Right forelimb (tissue), 1 donor: ENCODE measurements at regions not wholly inside any gene's neighbourhood (a gene's known extent, or its start where the extent isn't known, plus 50 kb on each side); places are given as distances from the start of the nearest gene placed in this dataset.

Experiments used
- DNase-seq: peaks from one replicate; pipeline ENCODE4 v3.0.0-alpha.2; 2018

DNA sequence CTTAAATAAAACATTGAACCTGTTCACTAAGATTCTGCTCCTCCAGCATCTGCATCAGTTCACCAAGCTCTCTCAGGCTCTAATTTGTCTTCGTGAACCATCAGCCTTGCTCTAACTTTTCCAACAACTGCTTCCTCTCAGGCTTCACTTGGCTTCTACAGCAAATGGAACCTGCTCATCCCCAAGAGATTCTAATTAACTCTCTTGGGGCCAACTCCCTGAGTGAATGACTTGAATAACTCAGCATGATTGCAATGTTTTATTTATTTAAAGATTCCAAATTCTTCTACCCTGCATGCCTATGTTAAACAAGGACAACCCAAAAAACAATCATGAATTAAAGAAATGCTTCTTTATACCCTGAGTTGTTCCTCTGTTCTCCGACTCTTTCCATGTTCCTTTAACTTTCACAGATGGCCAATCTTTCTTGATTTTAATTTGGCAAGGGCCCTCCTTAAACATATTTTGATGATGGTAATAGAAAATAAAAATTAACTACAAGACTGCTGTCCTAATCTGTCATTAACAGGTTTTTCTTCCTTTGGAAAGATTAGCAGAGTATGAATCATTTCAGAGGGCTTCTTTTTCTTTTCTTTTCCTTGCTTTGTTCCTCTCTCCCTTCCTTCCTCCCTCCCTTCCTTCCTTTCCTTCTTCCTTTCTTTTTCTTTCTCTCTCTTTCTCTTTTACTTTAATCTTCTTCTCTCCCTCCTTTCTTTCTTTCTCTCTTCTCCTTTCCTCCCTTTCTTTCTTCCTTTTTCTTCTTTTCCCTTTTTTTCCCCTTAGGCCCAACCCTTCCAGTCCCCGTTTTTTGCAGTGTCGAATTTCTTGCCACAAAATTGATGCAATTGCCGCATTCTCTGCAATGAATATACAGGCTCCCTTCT, 195.0 kb upstream of the RHOBTB1 start:
- no peak for DNase-seq

DNA sequence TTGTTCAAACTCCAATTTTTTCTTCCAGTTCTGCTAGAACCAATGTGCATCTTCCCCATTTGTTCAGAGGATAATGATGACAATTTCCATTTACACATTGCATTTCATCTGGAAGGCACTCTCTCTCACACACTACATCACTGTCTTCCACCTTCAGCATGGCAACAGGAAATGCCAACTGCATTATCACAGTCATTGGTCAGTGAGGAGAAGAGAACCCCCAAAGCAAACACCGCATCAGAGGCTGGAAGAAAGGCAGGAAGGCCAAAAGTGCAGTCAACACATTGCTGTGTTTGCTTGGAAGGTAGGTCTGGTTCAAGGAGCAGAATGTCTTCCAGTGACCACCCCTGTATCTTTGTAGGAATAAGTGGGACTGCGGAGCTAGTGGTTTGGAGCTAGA, 192.2 kb upstream of the RHOBTB1 start:
- no peak for DNase-seq

DNA sequence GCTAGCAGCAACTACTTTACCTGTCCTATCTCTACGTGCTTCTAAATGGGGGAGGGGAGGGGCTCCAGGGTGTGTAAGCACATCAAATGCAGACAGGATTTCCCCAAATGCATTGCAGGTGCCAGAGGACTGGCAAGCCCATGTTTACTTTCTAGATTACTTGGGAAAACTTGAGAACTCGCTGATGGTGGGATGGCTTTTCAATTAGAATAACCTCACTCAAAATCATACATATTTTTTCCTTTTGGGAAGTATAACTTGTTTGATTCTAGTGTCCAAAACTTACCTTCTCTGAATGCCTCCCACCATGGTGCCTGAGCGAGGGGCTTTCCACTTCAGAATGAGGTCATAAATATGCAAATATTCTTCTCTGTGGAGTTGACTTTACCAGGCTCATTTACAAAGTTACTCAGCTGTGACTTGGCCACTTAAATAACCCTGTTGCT, 191.3 kb upstream of the RHOBTB1 start:
- no peak for DNase-seq

DNA sequence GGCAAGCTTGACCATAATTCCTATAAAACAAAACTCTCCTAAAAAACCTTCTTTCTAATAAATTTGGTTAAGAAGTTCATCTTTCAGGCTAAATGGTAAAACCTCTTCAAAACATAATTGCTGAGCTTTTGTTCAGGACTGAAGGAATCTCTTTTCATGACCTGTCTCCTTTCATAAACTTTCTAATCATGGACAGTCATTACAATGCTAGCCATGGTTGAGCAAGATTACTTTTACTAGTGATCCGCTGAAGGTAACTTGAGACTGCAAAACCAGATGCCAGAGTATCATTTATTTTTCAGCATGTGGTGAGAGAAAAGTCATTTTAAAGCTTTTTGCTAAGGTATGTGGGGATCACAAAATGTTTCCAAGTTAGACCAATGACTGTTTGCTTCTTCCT, 186.4 kb upstream of the RHOBTB1 start:
- no peak for DNase-seq

DNA sequence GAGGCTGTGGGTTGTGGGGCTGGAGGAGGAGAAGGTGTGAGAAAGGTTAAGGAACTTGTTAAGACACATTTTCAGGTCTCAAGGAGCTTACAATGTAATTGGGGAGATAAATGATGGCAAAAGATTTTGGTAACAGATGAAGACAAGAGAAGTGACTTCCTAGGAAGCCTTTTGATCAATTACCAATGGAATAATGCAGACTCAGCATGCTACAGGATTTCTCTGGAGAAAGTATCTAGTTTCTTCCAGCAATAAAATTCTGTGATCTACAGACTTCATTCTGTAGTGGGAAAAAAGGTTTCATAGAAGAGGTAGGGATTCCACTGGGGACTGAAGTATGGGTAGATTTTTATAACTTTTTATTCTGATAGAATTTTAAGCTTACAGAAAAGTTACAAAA, 184.2 kb upstream of the RHOBTB1 start:
- DNase-seq = no peak

DNA sequence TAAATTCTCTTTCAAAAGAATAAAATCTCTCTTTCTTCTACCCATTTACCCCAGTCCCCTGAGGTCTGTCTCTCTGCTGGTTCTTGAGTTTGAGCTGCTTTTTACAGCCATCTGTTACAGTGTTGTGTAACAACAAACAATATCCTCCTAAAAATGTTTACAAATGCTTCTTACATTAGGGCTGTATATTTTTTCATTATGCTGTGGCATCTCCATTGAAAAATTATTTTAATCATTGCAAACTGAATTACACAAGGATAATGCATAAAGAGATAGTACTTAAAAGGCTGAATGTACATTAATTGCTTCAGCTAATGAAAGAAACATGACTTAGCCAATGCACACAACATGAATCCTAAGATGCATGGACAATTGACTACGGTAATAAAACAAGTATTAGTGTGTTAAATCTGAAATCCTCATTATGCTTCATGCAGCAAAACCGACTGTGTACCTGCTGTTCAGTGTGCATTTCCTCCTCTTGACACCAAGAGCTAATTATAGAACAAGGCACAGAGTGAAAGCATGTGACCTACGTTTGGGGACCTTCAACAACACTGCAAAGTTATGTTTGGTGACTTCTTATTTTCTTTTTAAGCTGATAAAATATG, 181.7 kb upstream of the RHOBTB1 start:
- DNase-seq = no peak

DNA sequence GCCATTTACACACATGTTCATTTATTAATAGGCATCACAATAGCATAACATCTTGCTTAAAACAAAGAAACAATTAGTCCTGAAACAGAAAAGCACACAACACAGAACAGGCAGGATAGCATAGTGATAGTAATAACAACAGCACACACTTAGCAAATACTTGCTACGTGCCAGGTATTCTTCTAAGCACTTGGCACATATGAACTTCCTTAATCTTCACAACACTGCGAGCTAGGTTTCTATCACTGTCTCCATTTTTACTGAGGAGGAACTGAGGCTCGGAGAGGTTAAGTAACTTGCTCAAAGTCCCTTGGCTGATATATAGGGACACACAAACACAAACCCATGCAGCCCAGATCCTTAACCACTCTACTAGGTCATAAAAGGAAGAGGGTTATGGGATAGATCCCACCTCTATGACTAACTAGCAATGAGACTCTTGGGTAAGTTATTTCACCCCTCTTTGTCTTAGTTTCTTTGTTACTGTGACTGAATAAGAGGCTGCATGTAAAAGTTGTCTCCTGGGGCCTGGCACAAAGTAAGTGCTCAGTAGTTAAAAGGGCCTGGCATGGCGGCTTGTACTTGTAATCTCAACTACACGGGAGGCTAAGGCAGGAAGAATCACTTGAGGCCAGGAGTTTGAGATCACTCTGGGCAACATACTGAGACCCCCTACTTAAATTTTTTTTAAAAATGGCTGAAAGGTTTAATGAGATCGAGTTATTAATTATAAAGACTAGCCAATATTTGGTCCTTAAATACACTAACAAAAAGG, 181.0 kb upstream of the RHOBTB1 start:
- no peak for DNase-seq

DNA sequence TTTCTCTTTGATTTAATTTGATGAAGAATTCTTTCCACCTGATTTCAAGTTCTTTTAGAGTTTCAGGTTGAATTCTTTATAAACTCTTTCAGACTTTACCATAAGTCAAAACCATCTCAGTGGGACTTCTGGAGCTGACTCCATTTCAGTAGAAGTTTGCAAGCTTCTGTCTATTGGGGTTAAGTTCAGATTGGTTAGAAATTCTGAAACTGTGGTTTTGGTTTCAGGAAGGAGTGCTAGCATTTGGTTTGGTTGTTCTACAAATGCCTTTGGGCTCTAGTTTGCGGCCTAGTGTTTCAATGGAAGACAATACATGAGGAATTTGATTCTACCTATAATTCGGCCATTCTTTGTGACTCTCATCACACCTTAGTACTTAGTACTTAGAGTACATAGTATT, 176.8 kb upstream of the RHOBTB1 start:
- no peak for DNase-seq

DNA sequence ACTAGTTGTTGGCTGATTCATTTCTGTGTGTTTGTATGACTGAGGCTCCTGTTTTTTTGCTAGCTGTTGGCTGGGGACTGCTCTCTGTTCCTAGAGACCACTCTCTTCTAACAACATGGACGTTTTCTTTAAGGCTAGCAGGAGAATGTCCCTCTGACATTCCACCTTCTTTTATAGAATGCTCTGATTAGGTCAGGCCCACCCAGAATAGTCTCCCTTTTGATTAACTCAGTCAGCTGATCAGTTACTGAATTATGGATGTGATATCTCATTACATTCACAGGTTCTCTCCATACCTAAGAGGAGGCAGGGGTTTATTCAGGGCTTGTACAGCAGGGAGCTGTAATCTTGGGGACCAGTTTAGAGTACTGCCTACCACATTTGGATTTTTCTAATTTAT, 175.6 kb upstream of the RHOBTB1 start:
- DNase-seq = no peak

DNA sequence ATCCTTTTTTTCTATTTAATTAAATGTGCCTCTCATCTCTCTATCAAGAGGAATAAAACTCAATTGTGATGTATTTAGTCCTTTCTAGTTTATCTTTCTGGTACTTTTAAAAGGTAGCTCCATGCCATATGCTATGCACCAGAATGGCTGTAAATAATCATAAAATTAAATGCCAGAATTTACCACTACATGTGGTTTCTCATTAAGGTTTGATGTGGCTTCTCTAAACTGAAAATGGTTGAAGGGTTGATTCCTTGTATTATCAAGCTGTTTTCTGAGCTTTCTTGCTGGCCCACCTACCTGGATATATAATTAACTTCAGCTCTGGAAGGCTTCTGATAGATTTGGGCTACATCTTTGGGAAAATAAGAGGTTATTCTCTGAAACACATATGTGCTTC, 171.9 kb upstream of the RHOBTB1 start:
- no peak for DNase-seq

DNA sequence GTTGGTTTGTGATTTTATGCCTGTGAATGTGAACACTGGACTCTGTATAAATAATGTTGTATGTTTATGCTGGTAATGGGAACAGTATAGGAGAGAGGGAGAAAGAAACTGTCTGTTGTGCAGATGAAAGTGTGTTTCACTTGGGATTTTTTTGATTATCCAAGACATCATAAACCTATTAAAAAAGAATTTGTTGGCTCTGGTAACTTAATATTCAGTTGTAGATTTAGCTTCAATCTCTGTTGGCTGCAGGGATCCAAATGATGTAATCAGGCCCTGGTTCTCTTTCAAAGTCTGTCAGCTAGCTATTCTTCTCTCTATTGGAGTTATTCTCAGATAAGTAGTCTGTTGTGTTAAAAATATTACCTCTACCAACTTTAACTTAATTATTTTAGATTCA, 168.8 kb upstream of the RHOBTB1 start:
- DNase-seq = no peak

DNA sequence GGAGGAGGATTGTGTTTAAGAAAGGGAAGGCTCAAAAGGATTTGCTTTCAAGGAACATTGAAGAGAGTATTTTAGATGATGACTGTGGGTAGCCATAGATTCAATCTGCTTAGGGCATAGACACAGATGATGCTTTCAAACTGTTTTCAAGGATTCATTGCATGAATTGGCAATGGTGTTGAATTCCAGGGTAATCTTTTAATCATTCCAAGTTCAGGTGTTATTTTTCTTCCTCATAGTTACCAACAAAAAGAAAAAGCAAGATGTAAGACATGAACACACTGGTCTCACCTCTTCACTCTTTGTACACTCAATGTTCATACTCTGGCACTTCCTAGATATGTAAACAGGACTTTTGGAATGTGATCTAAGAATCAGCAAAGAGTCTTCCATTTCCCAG, 167.0 kb upstream of the RHOBTB1 start:
- no peak for DNase-seq

DNA sequence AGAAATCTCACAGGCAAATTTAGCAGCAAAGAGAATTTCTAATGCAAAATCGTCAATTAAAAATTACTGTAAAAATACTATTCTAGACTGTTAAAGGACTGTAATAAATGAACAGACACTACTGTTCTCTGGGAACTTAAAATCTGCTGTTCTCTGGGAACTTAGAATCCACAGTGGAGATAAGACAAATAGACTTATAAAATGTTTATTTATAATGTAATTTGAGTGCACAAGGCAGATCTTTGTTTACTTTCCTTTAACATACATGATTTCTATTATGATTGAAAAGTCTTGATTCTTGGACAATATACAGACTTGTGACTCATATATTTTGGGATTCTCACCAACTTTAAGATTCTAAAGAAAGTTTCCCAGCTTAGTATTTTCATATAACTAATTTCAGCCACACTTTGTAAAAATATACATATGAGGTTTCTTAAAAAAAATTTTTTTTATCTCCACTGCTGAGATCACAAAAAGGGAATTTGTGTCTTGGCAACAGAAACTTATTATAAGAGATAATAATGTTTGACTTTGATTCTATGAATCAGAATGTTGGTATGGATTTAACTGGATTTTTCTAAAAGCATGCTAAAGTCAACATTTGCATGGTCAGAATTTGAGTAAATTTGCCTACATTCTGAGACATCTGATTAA, 166.3 kb upstream of the RHOBTB1 start:
- no peak for DNase-seq

DNA sequence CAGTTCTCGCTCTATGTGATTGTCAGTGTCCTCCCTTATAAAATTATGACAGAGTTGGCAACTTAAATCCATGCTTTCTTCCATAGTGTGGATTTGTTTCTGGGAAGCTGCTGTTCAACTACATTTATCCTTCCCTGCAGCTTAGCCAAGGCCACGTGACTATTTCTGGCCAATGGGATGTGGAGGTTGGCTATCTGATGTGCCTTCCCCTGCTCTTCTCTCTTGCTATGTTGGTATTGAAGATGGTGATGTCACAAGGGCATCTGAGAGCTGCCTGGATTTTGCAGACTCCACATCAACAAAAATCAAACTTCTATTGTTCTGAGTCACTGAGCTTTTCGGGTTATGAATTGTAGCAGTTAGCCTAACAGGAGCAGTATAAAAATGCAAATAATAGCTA, 164.9 kb upstream of the RHOBTB1 start:
- DNase-seq = no peak

DNA sequence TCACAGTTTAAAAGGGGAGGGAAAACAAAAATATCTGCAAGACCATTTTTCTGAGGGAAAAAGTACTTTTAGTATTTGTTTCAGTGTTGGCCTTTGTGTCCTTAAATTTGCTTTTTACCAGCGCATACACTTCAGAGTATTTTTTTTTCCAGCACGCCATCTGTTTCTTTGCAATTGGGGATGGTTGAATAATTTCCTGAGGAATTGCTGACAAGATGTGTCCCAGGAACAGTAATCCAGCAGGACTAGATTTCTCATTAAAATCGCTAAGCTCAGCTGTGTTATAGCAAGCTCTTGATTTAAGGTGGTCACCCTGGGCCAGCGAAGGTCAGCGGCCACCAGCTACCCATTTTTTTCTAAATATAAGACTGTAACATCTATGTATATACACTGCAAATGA, 156.9 kb upstream of the RHOBTB1 start:
- DNase-seq = no peak

DNA sequence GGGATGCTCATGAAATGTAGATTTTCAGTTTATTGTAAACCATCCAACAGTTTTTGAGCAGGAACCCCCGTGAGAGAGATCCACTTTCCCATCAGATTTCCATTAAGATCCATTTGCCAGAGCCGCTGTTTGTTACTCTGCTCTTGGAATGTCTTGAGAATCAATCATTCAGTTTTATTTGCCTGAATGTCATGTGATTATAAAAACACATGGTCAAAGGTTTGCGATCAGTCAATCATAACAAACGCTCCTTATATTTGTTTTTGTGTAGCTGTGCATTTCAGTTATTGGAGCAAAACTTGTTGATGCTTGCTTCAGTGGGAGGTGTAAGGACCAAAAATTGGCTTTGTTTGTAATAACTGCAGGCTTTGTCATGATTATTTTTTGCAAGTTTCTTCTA, 155.8 kb upstream of the RHOBTB1 start:
- no peak for DNase-seq

DNA sequence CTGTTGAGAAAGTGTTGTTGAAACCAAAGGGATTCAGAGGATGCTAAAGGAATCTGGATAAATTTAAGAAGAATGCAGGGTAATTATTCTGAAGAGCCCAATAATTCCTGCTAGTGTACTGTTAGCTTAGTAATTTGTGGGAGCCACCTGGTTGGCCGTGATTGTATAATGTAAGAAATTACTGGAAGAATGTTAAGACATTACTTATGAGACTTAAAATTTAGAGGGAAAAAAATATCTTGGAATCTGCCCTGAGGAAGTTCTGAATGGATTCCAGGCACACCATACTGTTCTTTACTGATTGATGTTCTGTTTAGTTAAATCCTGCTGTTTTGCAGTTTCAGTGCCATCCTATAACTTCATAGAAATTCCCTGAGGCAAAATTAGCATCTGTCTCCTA, 155.0 kb upstream of the RHOBTB1 start:
- DNase-seq = no peak

DNA sequence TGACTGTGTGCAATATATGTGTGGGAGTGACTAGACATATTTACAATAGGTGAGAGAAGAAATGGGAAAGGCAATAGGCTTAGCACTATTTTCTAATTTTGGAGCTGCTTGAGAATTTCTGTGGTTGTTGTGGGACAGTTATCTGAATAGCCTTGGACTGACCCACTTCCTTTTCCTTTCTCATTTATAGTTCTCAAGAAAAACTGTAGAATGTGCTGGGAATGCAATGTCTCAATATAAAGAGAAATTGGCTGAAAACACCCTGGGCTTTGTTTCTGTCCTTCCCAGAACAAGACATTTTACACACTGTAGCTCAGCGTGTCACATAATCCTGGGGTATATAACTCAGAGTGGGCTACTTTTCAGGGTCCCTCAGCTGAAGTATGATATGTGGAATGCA, 153.0 kb upstream of the RHOBTB1 start:
- DNase-seq = no peak

DNA sequence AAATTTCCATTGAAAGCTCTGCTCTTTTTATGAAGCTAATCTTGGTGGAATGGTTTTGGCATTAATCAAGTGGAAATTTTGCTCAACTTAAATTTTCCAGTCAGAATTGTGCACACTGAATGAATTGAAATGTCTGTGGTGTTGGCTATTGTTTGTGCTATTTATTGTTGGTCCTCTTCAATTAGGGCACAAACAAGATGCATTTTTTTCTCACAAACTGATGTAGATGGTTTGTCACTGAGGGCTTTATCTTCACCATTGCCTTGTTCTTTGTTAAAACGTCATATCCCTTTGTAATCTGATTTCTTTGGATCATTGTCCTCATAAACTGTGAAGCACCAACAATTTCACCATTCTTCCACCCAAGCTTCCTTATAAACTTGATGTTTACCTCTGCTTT, 152.1 kb upstream of the RHOBTB1 start:
- no peak for DNase-seq

DNA sequence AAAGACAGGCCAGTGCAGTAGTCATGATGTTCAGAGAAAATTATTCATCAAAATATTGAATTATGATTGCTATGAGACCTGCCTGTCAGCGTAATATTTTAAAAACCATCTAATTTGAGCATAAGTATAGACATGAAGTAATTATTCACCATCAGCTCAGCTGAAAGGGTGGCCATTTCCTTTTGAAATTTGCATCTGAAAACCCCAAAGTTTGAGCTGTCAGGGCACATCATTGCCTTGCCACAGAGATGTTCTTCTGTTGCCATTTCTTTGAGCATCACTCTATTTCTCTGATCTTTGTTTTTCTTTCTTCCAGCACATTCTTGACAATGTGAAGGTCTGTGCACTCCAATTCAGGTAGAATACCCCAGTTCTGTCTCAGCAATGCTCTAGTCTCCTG, 147.5 kb upstream of the RHOBTB1 start:
- DNase-seq = no peak

DNA sequence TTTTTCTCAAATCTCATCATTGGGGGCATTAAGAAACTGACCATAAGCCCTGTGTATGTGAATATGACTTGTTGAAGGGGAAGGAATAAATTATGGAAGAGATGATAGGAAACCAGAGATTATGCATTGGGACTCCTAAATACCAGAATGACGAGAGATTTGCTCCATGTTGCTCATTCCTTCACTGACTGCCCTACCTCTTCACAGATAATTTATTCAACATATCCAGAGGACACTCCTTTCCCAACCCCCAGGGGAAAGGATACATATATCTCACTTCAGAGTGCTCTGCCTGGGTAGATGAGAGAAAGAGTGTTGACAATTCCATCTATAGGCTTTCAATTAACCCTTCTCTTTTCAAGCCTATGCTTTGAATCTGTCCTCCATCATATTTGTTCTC, 145.3 kb upstream of the RHOBTB1 start:
- no peak for DNase-seq

DNA sequence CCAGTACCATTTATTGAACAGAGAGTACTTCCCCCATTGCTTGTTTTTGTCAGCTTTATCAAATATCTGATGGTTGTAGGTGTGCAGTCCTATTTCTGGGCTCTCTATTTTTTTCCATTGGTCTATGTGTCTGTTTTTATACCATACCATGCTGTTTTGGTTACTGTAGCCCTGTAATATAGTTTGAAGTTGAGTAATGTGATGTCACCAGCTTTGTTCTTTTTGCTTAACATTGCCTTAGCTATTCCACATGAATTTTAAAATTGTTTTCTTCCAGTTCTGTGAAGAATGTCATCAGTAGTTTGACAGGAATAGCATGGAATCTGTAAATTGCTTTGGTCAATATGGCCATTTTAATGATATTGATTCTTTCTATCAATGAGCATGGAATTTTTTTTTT, 140.5 kb upstream of the RHOBTB1 start:
- DNase-seq = no peak

DNA sequence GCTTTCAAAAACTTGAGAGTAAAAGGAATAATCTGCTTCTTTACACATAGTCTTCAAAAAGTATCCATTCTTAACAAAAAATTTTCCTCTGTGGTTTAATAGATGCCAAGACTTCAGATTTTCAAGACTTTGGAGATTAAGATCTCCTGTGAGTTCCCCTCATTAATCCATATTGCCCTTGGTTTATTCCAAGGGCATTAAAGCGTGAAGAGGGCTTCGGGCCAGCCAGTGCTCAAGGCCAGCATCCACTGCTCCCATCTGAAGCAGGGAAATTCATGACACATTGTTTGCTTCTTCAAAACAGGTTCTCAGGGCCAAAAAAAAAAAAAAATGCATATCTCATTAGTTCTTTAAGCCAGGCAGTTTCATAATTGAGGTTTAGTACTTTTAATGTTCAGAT, 137.3 kb upstream of the RHOBTB1 start:
- DNase-seq = no peak
